AG04449 (cell line): ENCODE measurements at regions not wholly inside any gene's neighbourhood (a gene's known extent, or its start where the extent isn't known, plus 50 kb on each side); places are given as distances from the start of the nearest gene placed in this dataset.

Experiments used
- CTCF ChIA-PET: fragments of 350-600 bp; formaldehyde crosslinking; extraction: SDS; loops from one replicate; lab custom pipeline; 2021; ENCODE audit warnings: antibody characterized with exemption; lab: Yijun Ruan, JAX
- POLR2A ChIA-PET: fragments of 400-600, 350-600 bp; formaldehyde crosslinking; extraction: SDS; loops from one replicate; lab custom pipeline; 2020; ENCODE audit warnings: antibody characterized with exemption, inconsistent platforms; lab: Yijun Ruan, JAX
- DNase-seq: peaks from one replicate; pipeline ENCODE4 v3.0.0-alpha.2; 2010; ENCODE audit warnings: low read depth, low spot score
- H3K4me3 ChIP-seq: 2 replicates; pipeline ENCODE4 v1.5.1; 2011; ENCODE audit warnings: low read depth, mild to moderate bottlenecking, control low read depth, low read length
- CTCF ChIP-seq: IDR thresholded peaks from one replicate; pipeline ENCODE4 v1.5.1; 2011; ENCODE audit warnings: mild to moderate bottlenecking, moderate library complexity, low read length, control low read depth, inconsistent platforms; ENCODE audit not compliant: insufficient read depth; ENCODE audit errors: missing control alignments

DNA sequence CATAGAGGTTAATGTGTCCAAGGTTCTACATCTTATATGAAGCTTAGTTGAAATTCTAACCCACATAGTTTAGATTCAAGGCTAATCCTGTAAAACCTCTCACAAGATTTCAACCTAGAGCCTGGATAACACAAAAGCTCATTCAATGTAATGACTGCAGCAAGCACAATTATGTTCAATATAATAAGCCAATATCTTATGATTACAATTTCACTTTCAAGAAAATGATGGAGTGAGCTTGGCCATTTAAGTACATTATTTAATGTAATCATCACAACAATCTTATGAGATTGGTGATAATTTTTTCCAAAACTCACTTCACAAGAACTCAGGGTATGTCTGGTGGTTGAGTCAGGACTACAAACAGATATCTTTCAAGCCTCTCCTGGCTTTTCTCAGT is 1140.8 kb upstream of the WWC1 start:
- TF ChIP-seq CTCF, result no peak
- CTCF ChIA-PET, result interaction anchor here (1.3 kb wide), 1 partner anchor 8 kb away, joined by 3 read pairs; no protein-coding TSS in a partner anchor
- DNase-seq, result no peak
- POLR2A ChIA-PET, result no interaction called here
- no peak overlapping the region for H3K4me3 ChIP-seq

GRCh38 chr5:167152561-167152960 is 1138.9 kb upstream of the WWC1 start:
- H3K4me3 ChIP-seq, result no peak overlapping the region
- DNase-seq, result no peak
- CTCF ChIA-PET, result no interaction called here
- TF ChIP-seq CTCF, result no peak
- POLR2A ChIA-PET, result no interaction called here

- POLR2A ChIA-PET, result no interaction called here
Measured at GRCh38 chr5:167155387-167156005, 1135.9 kb upstream of the WWC1 start.

GRCh38 chr5:167156446-167156845 is 1135.0 kb upstream of the WWC1 start:
- no peak for TF ChIP-seq CTCF
- POLR2A ChIA-PET, result no interaction called here
- CTCF ChIA-PET, result no interaction called here
- no peak for DNase-seq
- H3K4me3 ChIP-seq, result no peak overlapping the region

More at GRCh38 chr5:167155387-167156005, 1135.9 kb upstream of the WWC1 start:
- CTCF ChIA-PET, result no interaction called here
- no peak for TF ChIP-seq CTCF
- H3K4me3 ChIP-seq, result no peak overlapping the region
- no peak for DNase-seq

DNA sequence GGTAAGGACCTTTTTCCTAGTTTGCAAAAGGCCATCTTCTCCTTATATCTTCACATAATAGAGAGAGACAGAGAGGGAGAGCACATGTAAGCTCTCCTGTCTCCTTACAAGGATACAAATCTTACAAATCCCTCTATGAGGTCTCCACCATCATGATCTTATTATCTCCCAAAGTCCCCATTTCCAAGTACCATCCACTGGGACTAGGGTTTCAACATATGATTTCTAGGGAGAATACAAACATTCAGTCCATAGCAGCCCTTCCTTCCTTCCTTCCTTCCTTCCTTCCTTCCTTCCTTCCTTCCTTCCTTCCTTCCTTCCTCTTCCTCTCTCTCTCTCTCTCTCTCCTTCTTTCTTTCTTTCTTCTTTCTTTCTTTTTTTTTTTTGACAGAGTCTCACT is 1132.9 kb upstream of the WWC1 start:
- no peak overlapping the region for H3K4me3 ChIP-seq
- TF ChIP-seq CTCF, result no peak
- CTCF ChIA-PET, result no interaction called here
- no peak for DNase-seq
- POLR2A ChIA-PET, result no interaction called here

DNA sequence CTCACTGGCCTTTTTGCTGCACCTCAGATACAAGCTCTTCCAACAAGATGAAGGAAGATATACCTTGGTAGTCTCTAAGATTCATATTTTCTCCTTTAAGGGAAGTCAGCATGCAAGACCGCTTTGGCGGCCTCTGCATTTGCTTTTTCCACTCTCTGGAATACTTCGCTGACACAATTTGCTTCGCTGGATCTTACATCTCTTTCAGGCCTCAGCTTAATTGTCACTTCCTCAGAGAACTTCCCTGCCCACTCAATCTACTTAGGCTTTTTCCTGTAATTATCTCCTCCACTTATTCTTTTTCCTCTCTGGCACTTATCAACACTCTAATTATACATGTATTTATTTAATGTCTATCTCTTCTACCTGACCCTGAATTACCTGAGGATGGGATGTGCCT is 1131.1 kb upstream of the WWC1 start:
- no peak overlapping the region for H3K4me3 ChIP-seq
- CTCF ChIA-PET, result no interaction called here
- POLR2A ChIA-PET, result no interaction called here
- no peak for TF ChIP-seq CTCF
- no peak for DNase-seq
